Thyroid gland (tissue), 4 donors: ENCODE measurements at regions not wholly inside any gene's neighbourhood (a gene's known extent, or its start where the extent isn't known, plus 50 kb on each side); places are given as distances from the start of the nearest gene placed in this dataset.

Experiments used
- CTCF ChIP-seq, 6 experiments: fragments of 200-600 bp in 3 of 6; fragments of 450-650 bp in 3 of 6; sonication (generic) in 3 of 6; IDR thresholded peaks; one replicate each; pipeline ENCODE4 v1.5.1; 2016 to 2019; ENCODE audit warnings: antibody characterized with exemption in 6 of 6, mild to moderate bottlenecking in 2 of 6, inconsistent platforms in 1 of 6, moderate library complexity in 1 of 6
- POLR2A ChIP-seq, 2 donors: fragments of 450-650 bp; IDR thresholded peaks; one replicate each; pipeline ENCODE4 v1.6.1; 2017; ENCODE audit warnings: antibody characterized with exemption in 2 of 2, mild to moderate bottlenecking in 2 of 2, moderate library complexity in 1 of 2

GRCh38 chr2:58965602-58966001 lies 724.5 kb upstream of the FANCL start:
- TF ChIP-seq CTCF (IDR thresholded peaks at IDR 0.05) (no peak), POLR2A (IDR thresholded peaks at IDR 0.05) (no peak)
